ENCODE measurements at regions not wholly inside any gene's neighbourhood (a gene's known extent, or its start where the extent isn't known, plus 50 kb on each side); places are given as distances from the start of the nearest gene placed in this dataset.

- TF ChIP-seq CTCF (IDR thresholded peaks at IDR 0.05; ENCODE audit: borderline replicate concordance, control extremely low read depth, extremely low read depth, insufficient read depth, missing control alignments), result no peak
- DNase-seq (ENCODE audit: low spot score), result no peak
- in situ Hi-C loops (cut with MboI; ENCODE audit: low sequenced_read_pairs, unreplicated experiment), result no loop called here
Measured at GRCh38 chr2:207385076-207385475, 144.7 kb upstream of the CREB1 start.

GRCh38 chr2:207385903-207386302 is 143.9 kb upstream of the CREB1 start:
- in situ Hi-C loops (cut with MboI; ENCODE audit: low sequenced_read_pairs, unreplicated experiment), result no loop called here
- no peak for TF ChIP-seq CTCF (IDR thresholded peaks at IDR 0.05; ENCODE audit: borderline replicate concordance, control extremely low read depth, extremely low read depth, insufficient read depth, missing control alignments)
- DNase-seq (ENCODE audit: low spot score), result no peak

GRCh38 chr2:207387001-207387571 is 142.7 kb upstream of the CREB1 start:
- no peak for TF ChIP-seq CTCF (IDR thresholded peaks at IDR 0.05; ENCODE audit: borderline replicate concordance, control extremely low read depth, extremely low read depth, insufficient read depth, missing control alignments)
- in situ Hi-C loops (cut with MboI; ENCODE audit: low sequenced_read_pairs, unreplicated experiment), result no loop called here
- no peak for DNase-seq (ENCODE audit: low spot score)

GRCh38 chr2:207390302-207391095 is 139.3 kb upstream of the CREB1 start:
- DNase-seq (ENCODE audit: low spot score), result no peak
- TF ChIP-seq CTCF (IDR thresholded peaks at IDR 0.05; ENCODE audit: borderline replicate concordance, control extremely low read depth, extremely low read depth, insufficient read depth, missing control alignments), result no peak
- in situ Hi-C loops (cut with MboI; ENCODE audit: low sequenced_read_pairs, unreplicated experiment), result no loop called here

- TF ChIP-seq CTCF (IDR thresholded peaks at IDR 0.05; ENCODE audit: borderline replicate concordance, control extremely low read depth, extremely low read depth, insufficient read depth, missing control alignments), result no peak
- in situ Hi-C loops (cut with MboI; ENCODE audit: low sequenced_read_pairs, unreplicated experiment), result no loop called here
- no peak for DNase-seq (ENCODE audit: low spot score)
Measured at GRCh38 chr2:207394203-207394781, 135.5 kb upstream of the CREB1 start.

GRCh38 chr2:207394812-207395534 is 134.8 kb upstream of the CREB1 start:
- no peak for DNase-seq (ENCODE audit: low spot score)
- in situ Hi-C loops (cut with MboI; ENCODE audit: low sequenced_read_pairs, unreplicated experiment), result no loop called here
- no peak for TF ChIP-seq CTCF (IDR thresholded peaks at IDR 0.05; ENCODE audit: borderline replicate concordance, control extremely low read depth, extremely low read depth, insufficient read depth, missing control alignments)
